PC-9 (cell line): ENCODE measurements at regions not wholly inside any gene's neighbourhood (a gene's known extent, or its start where the extent isn't known, plus 50 kb on each side); places are given as distances from the start of the nearest gene placed in this dataset.

Experiments used
- EZH2 ChIP-seq: fragments of 200-600 bp; sonication (generic); IDR thresholded peaks from 2 replicates; pipeline ENCODE4 v1.8.0; 2017; ENCODE audit warnings: antibody characterized with exemption, low read depth
- TF ChIP-seq, protein P1 (sequence below): fragments of 200-600 bp; sonication (generic); conservative IDR thresholded peaks from 2 replicates; pipeline ENCODE4 v1.6.1; 2017; ENCODE audit warnings: mixed run types, antibody characterized with exemption, mild to moderate bottlenecking, moderate library complexity

DNA sequence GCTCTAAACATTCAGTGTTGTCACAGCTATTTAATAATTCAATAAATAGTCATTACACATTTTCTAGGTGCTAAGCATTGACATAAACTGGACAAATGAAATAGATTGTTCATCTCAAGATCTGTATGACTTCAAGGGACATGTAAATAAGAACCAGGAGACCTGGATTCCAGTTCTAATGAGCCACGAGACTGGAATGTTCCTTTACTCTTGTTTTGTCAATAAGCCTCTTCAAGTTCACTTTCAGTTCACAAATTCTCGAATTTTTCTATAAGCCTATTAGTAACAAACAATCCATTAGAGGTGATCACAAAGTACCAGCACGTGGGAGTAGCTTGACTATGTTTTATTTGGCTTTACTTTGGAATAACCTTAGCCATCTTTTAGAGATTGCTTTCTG lies 514.0 kb upstream of the SMIM31 start:
- TF ChIP-seq, protein P1, sequence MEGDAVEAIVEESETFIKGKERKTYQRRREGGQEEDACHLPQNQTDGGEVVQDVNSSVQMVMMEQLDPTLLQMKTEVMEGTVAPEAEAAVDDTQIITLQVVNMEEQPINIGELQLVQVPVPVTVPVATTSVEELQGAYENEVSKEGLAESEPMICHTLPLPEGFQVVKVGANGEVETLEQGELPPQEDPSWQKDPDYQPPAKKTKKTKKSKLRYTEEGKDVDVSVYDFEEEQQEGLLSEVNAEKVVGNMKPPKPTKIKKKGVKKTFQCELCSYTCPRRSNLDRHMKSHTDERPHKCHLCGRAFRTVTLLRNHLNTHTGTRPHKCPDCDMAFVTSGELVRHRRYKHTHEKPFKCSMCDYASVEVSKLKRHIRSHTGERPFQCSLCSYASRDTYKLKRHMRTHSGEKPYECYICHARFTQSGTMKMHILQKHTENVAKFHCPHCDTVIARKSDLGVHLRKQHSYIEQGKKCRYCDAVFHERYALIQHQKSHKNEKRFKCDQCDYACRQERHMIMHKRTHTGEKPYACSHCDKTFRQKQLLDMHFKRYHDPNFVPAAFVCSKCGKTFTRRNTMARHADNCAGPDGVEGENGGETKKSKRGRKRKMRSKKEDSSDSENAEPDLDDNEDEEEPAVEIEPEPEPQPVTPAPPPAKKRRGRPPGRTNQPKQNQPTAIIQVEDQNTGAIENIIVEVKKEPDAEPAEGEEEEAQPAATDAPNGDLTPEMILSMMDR: no peak
- TF ChIP-seq EZH2: no peak
